ENCODE measurements at regions not wholly inside any gene's neighbourhood (a gene's known extent, or its start where the extent isn't known, plus 50 kb on each side); places are given as distances from the start of the nearest gene placed in this dataset.

DNA sequence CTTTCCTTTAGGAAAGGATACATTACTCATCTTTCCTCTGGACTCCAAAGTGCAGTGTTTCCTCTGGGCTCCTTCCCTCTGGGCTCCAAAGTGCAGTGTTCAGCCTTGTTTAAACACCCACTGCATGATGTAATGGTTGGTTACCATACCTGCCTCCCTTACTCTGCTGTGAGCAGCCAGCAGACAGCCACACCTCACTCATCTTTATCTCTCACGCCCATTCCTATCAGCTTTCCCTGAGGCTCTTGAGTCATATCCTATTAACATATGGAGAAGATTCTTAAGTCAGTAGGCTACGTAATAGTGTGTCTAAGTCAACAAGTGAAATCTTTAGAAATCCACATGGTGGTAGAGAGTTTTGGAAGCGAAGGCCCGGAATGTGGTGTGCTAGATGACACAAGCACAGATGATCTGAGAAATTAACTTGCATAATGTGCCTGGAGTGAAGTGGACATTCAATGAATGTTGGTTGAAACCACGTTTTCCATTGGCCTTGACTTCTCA lies 97.2 kb upstream of the CTNNB1 start (continued):
- TF ChIP-seq, protein P1, sequence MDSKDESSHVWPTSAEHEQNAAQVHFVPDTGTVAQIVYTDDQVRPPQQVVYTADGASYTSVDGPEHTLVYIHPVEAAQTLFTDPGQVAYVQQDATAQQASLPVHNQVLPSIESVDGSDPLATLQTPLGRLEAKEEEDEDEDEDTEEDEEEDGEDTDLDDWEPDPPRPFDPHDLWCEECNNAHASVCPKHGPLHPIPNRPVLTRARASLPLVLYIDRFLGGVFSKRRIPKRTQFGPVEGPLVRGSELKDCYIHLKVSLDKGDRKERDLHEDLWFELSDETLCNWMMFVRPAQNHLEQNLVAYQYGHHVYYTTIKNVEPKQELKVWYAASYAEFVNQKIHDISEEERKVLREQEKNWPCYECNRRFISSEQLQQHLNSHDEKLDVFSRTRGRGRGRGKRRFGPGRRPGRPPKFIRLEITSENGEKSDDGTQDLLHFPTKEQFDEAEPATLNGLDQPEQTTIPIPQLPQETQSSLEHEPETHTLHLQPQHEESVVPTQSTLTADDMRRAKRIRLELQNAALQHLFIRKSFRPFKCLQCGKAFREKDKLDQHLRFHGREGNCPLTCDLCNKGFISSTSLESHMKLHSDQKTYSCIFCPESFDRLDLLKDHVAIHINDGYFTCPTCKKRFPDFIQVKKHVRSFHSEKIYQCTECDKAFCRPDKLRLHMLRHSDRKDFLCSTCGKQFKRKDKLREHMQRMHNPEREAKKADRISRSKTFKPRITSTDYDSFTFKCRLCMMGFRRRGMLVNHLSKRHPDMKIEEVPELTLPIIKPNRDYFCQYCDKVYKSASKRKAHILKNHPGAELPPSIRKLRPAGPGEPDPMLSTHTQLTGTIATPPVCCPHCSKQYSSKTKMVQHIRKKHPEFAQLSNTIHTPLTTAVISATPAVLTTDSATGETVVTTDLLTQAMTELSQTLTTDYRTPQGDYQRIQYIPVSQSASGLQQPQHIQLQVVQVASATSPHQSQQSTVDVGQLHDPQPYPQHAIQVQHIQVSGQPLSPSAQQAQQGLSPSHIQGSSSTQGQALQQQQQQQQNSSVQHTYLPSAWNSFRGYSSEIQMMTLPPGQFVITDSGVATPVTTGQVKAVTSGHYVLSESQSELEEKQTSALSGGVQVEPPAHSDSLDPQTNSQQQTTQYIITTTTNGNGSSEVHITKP (IDR thresholded peaks at IDR 0.05; ENCODE audit: partially characterized antibody) = no peak
- TF ChIP-seq SRSF3 (IDR thresholded peaks at IDR 0.05; ENCODE audit: insufficient read depth, low read length) (no peak), SAFB2 (IDR thresholded peaks at IDR 0.05; ENCODE audit: borderline replicate concordance, low read depth, low read length, severe bottlenecking) (no peak), ESRRA (IDR thresholded peaks at IDR 0.05; ENCODE audit: borderline replicate concordance, low read depth) (no peak), ZNF253 (CRISPR knock-in tag; conservative IDR thresholded peaks at IDR 0.05) (no peak), NR2C2 (CRISPR knock-in tag; IDR thresholded peaks at IDR 0.05) (no peak), NR2C2 (tag; IDR thresholded peaks at IDR 0.05) (no peak), ATF2 (CRISPR knock-in tag; IDR thresholded peaks at IDR 0.05) (no peak), ZNF717 (CRISPR knock-in tag; IDR thresholded peaks at IDR 0.05) (no peak), ZNF41 (CRISPR knock-in tag; conservative IDR thresholded peaks at IDR 0.05) (no peak), EGR1 (conservative IDR thresholded peaks at IDR 0.05) (no peak; the same call in 1 of the 2 replicates), RBBP5 (IDR thresholded peaks at IDR 0.05; ENCODE audit: borderline replicate concordance, insufficient read depth, low read length, poor library complexity, severe bottlenecking) (no peak), SREBF1 (IDR thresholded peaks at IDR 0.05; ENCODE audit: borderline replicate concordance, low read depth, low read length) (no peak), ZNF23 (CRISPR knock-in tag; IDR thresholded peaks at IDR 0.05) (no peak)
- TF ChIP-seq, protein P2, sequence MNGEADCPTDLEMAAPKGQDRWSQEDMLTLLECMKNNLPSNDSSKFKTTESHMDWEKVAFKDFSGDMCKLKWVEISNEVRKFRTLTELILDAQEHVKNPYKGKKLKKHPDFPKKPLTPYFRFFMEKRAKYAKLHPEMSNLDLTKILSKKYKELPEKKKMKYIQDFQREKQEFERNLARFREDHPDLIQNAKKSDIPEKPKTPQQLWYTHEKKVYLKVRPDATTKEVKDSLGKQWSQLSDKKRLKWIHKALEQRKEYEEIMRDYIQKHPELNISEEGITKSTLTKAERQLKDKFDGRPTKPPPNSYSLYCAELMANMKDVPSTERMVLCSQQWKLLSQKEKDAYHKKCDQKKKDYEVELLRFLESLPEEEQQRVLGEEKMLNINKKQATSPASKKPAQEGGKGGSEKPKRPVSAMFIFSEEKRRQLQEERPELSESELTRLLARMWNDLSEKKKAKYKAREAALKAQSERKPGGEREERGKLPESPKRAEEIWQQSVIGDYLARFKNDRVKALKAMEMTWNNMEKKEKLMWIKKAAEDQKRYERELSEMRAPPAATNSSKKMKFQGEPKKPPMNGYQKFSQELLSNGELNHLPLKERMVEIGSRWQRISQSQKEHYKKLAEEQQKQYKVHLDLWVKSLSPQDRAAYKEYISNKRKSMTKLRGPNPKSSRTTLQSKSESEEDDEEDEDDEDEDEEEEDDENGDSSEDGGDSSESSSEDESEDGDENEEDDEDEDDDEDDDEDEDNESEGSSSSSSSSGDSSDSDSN (IDR thresholded peaks at IDR 0.05; ENCODE audit: borderline replicate concordance in 1 of 2, low read depth in 2 of 2, low read length in 2 of 2) = no peak
- TF ChIP-seq, protein P3, sequence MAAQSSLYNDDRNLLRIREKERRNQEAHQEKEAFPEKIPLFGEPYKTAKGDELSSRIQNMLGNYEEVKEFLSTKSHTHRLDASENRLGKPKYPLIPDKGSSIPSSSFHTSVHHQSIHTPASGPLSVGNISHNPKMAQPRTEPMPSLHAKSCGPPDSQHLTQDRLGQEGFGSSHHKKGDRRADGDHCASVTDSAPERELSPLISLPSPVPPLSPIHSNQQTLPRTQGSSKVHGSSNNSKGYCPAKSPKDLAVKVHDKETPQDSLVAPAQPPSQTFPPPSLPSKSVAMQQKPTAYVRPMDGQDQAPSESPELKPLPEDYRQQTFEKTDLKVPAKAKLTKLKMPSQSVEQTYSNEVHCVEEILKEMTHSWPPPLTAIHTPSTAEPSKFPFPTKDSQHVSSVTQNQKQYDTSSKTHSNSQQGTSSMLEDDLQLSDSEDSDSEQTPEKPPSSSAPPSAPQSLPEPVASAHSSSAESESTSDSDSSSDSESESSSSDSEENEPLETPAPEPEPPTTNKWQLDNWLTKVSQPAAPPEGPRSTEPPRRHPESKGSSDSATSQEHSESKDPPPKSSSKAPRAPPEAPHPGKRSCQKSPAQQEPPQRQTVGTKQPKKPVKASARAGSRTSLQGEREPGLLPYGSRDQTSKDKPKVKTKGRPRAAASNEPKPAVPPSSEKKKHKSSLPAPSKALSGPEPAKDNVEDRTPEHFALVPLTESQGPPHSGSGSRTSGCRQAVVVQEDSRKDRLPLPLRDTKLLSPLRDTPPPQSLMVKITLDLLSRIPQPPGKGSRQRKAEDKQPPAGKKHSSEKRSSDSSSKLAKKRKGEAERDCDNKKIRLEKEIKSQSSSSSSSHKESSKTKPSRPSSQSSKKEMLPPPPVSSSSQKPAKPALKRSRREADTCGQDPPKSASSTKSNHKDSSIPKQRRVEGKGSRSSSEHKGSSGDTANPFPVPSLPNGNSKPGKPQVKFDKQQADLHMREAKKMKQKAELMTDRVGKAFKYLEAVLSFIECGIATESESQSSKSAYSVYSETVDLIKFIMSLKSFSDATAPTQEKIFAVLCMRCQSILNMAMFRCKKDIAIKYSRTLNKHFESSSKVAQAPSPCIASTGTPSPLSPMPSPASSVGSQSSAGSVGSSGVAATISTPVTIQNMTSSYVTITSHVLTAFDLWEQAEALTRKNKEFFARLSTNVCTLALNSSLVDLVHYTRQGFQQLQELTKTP (IDR thresholded peaks at IDR 0.05; ENCODE audit: low read depth in 1 of 2, partially characterized antibody in 2 of 2) = no peak
